ENCODE measurements at regions not wholly inside any gene's neighbourhood (a gene's known extent, or its start where the extent isn't known, plus 50 kb on each side); places are given as distances from the start of the nearest gene placed in this dataset.

GRCh38 chr1:38336301-38336923 is 289.8 kb upstream of the POU3F1 start:
- H3K27ac ChIP-seq (ENCODE audit: insufficient read depth, low read depth, low read length), result no peak overlapping the region
- TF ChIP-seq JUN (IDR thresholded peaks at IDR 0.05; ENCODE audit: borderline replicate concordance, insufficient read depth, insufficient read length, low read depth) (no peak), MAX (IDR thresholded peaks at IDR 0.05; ENCODE audit: insufficient read depth, insufficient read length) (no peak), EZH2 (IDR thresholded peaks at IDR 0.05; ENCODE audit: borderline replicate concordance, low read depth, low read length, severe bottlenecking) (no peak), POLR2A (IDR thresholded peaks at IDR 0.05; ENCODE audit: low read depth, low read length) (no peak), GATA2 (IDR thresholded peaks at IDR 0.05; ENCODE audit: insufficient read depth, insufficient read length, low read depth, low read length) (no peak), CTCF (IDR thresholded peaks at IDR 0.05; ENCODE audit: extremely low read depth in 1 of 2, insufficient read depth in 1 of 2, low read depth in 1 of 2, low read length in 2 of 2) (no peak), MYC (IDR thresholded peaks at IDR 0.05; ENCODE audit: low read depth, low read length) (no peak), POLR2AphosphoS5 (IDR thresholded peaks at IDR 0.05; ENCODE audit: insufficient read depth, low read depth, low read length) (no peak), FOS (IDR thresholded peaks at IDR 0.05; ENCODE audit: borderline replicate concordance, insufficient read depth, low read length) (no peak)
- no peaks in the 10 kb centered on the region for H3K9me1 ChIP-seq (replicated peaks; ENCODE audit: control insufficient read depth, extremely low read depth, insufficient read depth, low read length)
- H3K9ac ChIP-seq (replicated peaks; ENCODE audit: extremely low read depth, insufficient read depth, low read length), result no peak overlapping the region
- H3K27me3 ChIP-seq (ENCODE audit: control insufficient read depth in 2 of 2, insufficient read depth in 2 of 2, low read length in 2 of 2), result no peaks in the 10 kb centered on the region
- ChIA-PET POLR2A (no interaction called here), CTCF (no interaction called here)
- no peaks in the 10 kb centered on the region for H4K20me1 ChIP-seq (replicated peaks; ENCODE audit: control insufficient read depth, extremely low read depth, insufficient read depth, low read length)
- no peak overlapping the region for H3K4me3 ChIP-seq (replicated peaks in 1 of 3; ENCODE audit: insufficient read depth in 1 of 3, low read depth in 1 of 3, low read length in 3 of 3)
- dilution Hi-C loops (cut with MboI; ENCODE audit: extremely low pct_ligation_motif_present, low sequenced_read_pairs) (no loop called here), intact Hi-C loops (cut with micrococcal nuclease) (no loop called here)
- no peaks in the 10 kb centered on the region for H3K79me2 ChIP-seq (ENCODE audit: control insufficient read depth, insufficient read depth, low read length)
- H3K9me3 ChIP-seq (replicated peaks; ENCODE audit: control insufficient read depth, insufficient read depth, low read length), result no peaks in the 10 kb centered on the region
- FAIRE-seq, result no peak
- no peak overlapping the region for H3K4me2 ChIP-seq (ENCODE audit: insufficient read depth, low read length)
- no peaks in the 10 kb centered on the region for H3K4me1 ChIP-seq (ENCODE audit: control insufficient read depth, extremely low read depth, insufficient read depth, low read length)
- H3K36me3 ChIP-seq (ENCODE audit: control insufficient read depth in 2 of 2, extremely low read depth in 1 of 2, insufficient read depth in 2 of 2, low read length in 2 of 2), result no peaks in the 10 kb centered on the region
- BruUV-seq (replicated peaks), result no TSS peak
- no peak overlapping the region for H2AFZ ChIP-seq (ENCODE audit: low read depth, low read length)
- DNase-seq (ENCODE audit: low read depth, low spot score), result no peak
